ENCODE measurements at regions not wholly inside any gene's neighbourhood (a gene's known extent, or its start where the extent isn't known, plus 50 kb on each side); places are given as distances from the start of the nearest gene placed in this dataset.

- no peak overlapping the region for H3K27ac ChIP-seq
- DNase-seq (ENCODE audit: low read depth, low spot score): no peak
Measured at GRCh38 chr13:64274481-64275217, 2859.0 kb upstream of the PCDH20 start.

- no peak for DNase-seq (ENCODE audit: low read depth, low spot score)
- H3K27ac ChIP-seq: no peak overlapping the region
Measured at GRCh38 chr13:64273780-64274179, 2858.1 kb upstream of the PCDH20 start.

DNA sequence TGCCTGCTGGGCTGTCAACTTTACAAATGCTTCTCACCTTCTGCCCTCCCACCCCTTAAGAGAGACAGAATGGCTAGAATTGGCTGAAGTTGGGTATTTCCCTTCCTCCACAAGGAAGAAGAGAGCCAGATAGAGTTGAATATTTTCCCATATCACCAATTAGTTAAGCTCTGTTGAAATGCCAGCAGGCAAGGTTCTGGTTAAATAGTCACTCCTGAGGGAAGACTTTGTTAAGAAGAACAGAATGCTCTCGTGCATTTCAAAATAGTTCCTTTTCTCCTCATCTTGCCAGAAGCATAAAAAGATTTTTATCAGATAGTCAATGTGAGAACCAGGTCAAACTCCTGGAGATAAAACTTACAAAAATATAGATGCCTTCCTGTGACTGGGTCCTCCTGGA is 2857.0 kb upstream of the PCDH20 start:
- DNase-seq (ENCODE audit: low read depth, low spot score): no peak
- no peak overlapping the region for H3K27ac ChIP-seq

- DNase-seq (ENCODE audit: low read depth, low spot score): no peak
Measured at GRCh38 chr13:64266024-64266423, 2850.4 kb upstream of the PCDH20 start.

DNA sequence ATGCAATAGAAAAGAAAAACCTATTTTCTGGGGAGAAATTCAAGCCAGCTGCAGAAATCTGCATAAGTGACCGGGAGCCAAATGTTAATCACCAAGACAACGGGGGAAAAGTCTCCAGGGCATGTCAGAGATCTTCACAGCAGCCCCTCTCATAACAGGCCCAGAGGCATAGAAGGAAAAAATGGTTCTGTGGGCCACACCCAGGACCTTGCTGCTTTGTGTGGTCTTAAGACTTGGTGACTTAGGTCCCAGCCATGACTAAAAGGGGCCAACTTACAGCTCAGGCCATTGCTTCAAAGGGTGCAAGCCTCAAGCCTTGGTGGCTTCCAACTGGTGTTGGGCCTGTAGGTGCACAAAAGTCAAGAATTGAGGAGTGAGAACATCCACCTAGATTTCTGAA is 2847.6 kb upstream of the PCDH20 start:
- no peak overlapping the region for H3K27ac ChIP-seq
- DNase-seq (ENCODE audit: low read depth, low spot score): no peak

More at GRCh38 chr13:64266024-64266423, 2850.4 kb upstream of the PCDH20 start:
- H3K27ac ChIP-seq: no peak overlapping the region

DNA sequence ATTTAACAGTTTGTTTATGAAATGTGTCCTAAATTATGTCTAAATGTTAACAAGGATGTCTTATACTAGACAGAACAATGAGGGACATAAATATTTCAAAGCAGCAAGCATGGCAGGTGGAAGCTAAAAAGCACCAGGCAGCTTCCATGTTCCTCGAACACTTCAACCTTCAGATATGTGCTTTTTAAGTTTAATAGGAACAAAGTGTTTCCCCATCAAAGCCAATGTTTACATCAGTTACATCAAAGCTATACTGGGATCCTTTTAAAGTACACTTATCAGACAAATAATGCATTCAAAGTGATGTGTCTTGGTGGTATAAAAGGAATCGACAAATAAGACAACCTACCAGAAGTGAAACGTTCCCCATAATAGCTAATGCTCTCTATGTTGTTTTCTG is 2841.1 kb upstream of the PCDH20 start:
- DNase-seq (ENCODE audit: low read depth, low spot score): no peak
- no peak overlapping the region for H3K27ac ChIP-seq

DNA sequence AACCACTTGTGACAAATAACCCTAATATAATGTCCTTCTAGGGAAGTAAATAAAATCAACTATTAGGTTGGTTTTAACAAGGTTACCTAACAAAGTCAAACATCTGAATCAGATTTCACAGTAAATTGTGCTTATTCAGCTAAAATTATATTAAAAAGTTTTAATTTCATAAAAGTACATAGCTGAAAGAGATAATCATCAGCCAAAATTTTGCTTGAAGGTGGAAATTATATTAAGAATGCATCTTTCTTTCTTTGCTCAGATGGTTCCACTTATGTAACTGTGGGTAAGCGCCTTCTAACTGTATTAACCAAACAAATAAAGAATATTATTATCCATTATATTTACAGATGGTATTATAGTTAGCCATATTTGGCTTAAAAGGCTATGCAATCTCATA is 2840.3 kb upstream of the PCDH20 start:
- DNase-seq (ENCODE audit: low read depth, low spot score): no peak
- H3K27ac ChIP-seq: no peak overlapping the region

GRCh38 chr13:64248371-64249065 is 2832.9 kb upstream of the PCDH20 start:
- DNase-seq (ENCODE audit: low read depth, low spot score): no peak
- H3K27ac ChIP-seq: no peak overlapping the region

DNA sequence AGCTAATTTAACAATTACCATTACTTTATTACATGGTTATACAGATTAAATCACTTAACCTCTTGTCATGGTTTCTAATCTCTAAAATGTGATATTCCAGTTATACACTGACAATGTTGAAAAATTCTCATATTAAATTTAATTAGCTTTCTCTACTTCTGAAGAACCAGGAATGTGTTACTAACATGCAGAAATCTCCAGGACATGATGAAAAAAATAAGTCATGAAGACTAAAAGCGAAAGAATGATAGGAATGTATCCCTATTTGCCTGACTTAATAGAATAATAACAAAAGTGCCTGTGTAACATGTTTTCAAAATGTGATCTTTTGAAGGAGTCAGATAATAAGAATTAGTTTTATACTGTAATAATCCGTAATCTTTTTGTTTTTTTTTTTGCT is 2823.7 kb upstream of the PCDH20 start:
- no peak overlapping the region for H3K27ac ChIP-seq
- DNase-seq (ENCODE audit: low read depth, low spot score): no peak

- H3K27ac ChIP-seq: no peak overlapping the region
- DNase-seq (ENCODE audit: low read depth, low spot score): no peak
Measured at GRCh38 chr13:64234255-64234654, 2818.6 kb upstream of the PCDH20 start.

DNA sequence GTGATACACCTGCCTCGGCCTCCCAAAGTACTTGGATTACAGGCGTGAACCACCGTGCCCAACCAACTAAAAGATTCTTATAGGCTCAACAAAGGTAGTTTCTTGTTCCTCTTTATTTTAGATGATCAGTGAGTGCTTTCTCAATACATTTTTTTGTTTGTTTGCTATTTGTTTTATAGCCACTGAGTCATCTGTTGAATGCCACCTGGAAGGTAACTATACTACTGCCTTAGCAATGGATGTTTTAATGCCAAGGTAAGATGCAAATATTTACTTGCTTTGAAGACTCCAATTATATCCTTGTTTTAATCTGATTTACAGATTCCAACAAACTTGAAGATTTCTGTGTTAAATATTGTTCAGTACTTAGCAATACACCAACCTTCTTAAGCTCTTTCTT is 2807.4 kb upstream of the PCDH20 start:
- no peak for DNase-seq (ENCODE audit: low read depth, low spot score)
- H3K27ac ChIP-seq: no peak overlapping the region

- no peak overlapping the region for H3K27ac ChIP-seq
- DNase-seq (ENCODE audit: low read depth, low spot score): no peak
Measured at GRCh38 chr13:64206430-64207225, 2791.0 kb upstream of the PCDH20 start.

DNA sequence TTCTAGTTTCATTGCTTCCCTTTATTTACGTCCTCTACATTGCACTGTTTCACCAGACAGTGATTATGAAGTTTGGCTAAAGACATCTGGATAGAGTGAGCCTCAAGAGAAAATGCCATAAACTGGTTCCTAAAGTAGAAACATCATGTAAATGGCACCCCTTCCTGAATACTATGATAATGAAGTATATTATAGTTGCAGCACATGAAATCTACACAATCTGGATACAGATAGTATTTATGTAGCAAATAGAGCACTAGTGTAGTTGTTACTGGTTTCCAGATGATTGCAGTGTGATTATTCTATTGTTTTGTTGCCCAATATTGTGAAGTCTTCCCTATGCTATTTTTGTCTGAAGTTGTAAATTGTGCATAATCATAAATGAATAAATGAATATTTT is 2786.9 kb upstream of the PCDH20 start:
- no peak overlapping the region for H3K27ac ChIP-seq
- no peak for DNase-seq (ENCODE audit: low read depth, low spot score)

GRCh38 chr13:64197232-64197631 is 2781.6 kb upstream of the PCDH20 start:
- no peak overlapping the region for H3K27ac ChIP-seq
- no peak for DNase-seq (ENCODE audit: low read depth, low spot score)

DNA sequence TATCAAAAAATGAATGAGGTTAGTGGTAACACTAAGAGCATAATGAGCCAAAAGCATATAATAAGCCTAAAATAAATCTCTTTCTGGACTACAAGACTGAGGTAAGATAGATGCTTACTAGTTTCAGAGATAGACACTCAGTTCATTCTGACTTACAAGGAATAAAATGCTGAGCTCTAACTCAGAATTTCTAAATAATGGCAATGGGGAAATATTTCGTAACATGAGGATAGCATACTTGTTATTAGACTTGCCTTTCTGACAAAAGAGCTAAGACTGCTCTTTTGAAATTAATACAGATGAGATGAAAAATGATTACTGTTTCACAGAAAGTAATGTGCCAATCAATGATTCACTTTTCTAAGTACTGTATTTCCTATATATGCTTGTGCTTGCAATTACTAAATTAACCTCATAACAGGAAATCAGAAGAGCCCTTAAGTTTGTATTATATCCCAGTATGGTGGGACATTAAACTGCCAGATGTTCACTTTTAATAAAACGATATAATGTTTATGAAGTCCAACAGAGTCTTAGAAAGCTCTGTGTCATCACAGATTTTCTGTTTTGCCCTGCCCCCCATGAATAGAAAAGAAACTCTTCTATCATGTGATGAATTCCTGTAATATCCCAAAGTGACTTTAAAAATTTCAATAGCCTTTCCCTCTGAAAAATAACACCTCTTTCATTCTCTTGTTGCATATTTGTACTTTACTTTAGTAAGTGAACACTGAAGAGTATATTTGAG is 2771.0 kb upstream of the PCDH20 start:
- no peak for DNase-seq (ENCODE audit: low read depth, low spot score)
- H3K27ac ChIP-seq: no peak overlapping the region

- DNase-seq (ENCODE audit: low read depth, low spot score): no peak
- no peak overlapping the region for H3K27ac ChIP-seq
Measured at GRCh38 chr13:64186071-64186470, 2770.4 kb upstream of the PCDH20 start.

DNA sequence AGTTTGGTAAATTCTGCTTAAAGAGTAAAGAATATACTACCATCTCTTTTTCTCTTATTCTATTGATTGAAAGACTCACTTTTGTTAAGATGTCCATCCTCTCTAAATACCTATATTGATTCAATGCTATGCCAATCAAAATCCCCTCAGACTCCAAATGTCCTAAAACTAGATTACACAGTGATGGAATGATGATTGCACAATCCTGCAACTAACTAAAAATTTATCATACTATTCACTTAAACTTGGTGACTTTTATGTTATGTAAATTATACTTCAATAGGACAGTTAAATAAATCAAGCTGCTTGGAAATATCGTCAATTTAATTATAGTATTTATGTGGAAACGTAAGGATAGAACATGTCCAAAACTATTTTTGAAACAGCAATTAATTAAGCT is 2765.1 kb upstream of the PCDH20 start:
- no peak for DNase-seq (ENCODE audit: low read depth, low spot score)
- H3K27ac ChIP-seq: no peak overlapping the region

GRCh38 chr13:64165826-64166225 is 2750.2 kb upstream of the PCDH20 start:
- H3K27ac ChIP-seq: no peak overlapping the region
- DNase-seq (ENCODE audit: low read depth, low spot score): no peak

DNA sequence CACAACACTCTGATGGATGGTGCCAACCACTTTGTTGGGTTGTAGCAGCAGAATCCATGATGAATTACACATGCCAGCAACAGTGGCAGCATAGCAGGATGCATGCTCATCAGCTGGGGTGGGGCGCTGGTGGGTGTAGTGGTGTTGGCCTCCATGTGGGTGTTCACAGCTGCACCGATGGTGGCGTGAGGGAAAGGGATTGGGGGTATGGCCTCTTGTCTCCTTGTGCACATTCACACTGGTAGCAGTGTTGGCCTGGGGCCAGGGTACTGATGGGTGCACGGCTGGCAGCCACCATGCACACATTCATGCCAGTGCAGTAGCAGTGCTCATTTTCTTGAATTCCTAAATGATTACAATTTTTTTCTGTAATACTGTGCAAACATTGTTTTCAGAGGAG is 2748.8 kb upstream of the PCDH20 start:
- H3K27ac ChIP-seq: no peak overlapping the region
- no peak for DNase-seq (ENCODE audit: low read depth, low spot score)

- no peak for DNase-seq (ENCODE audit: low read depth, low spot score)
- H3K27ac ChIP-seq: no peak overlapping the region
Measured at GRCh38 chr13:64160479-64160878, 2744.8 kb upstream of the PCDH20 start.

- DNase-seq (ENCODE audit: low read depth, low spot score): no peak
- no peak overlapping the region for H3K27ac ChIP-seq
Measured at GRCh38 chr13:64158908-64159307, 2743.3 kb upstream of the PCDH20 start.
